Smooth muscle cell (in vitro differentiated cells): ENCODE measurements at regions not wholly inside any gene's neighbourhood (a gene's known extent, or its start where the extent isn't known, plus 50 kb on each side); places are given as distances from the start of the nearest gene placed in this dataset.

Experiments used
- DNase-seq: peaks from one replicate; lab custom pipeline; 2025; ENCODE audit not compliant: unreplicated experiment; lab: John Stamatoyannopoulos, UW
- H2AFZ ChIP-seq: fragments of 200-600 bp; sonication (generic); 2 replicates; pipeline ENCODE4 v1.6.0; 2016; ENCODE audit warnings: antibody characterized with exemption, low read depth, mild to moderate bottlenecking
- H3F3A ChIP-seq: fragments of 200-600 bp; sonication (generic); 2 replicates; pipeline ENCODE4 v1.6.0; 2017; ENCODE audit warnings: antibody characterized with exemption, low read depth
- H3K27ac ChIP-seq: fragments of 200-600 bp; sonication (generic); 2 replicates; pipeline ENCODE4 v1.5.1; 2016; ENCODE audit warnings: low read depth, mild to moderate bottlenecking
- H3K27me3 ChIP-seq: fragments of 200-600 bp; sonication (generic); 2 replicates; pipeline ENCODE4 v1.6.1; 2016; ENCODE audit warnings: low read depth, mild to moderate bottlenecking
- H3K36me3 ChIP-seq: fragments of 200-600 bp; sonication (generic); 2 replicates; pipeline ENCODE4 v1.5.1; 2016; ENCODE audit warnings: low read depth
- H3K4me1 ChIP-seq: fragments of 200-600 bp; sonication (generic); 2 replicates; pipeline ENCODE4 v1.5.1; 2016; ENCODE audit warnings: low read depth
- H3K4me2 ChIP-seq: fragments of 200-600 bp; sonication (generic); 2 replicates; pipeline ENCODE4 v1.6.0; 2016; ENCODE audit warnings: mild to moderate bottlenecking
- H3K4me3 ChIP-seq: fragments of 200-600 bp; sonication (generic); 2 replicates; pipeline ENCODE4 v1.5.1; 2016; ENCODE audit warnings: mild to moderate bottlenecking
- H3K79me2 ChIP-seq: fragments of 200-600 bp; sonication (generic); 2 replicates; pipeline ENCODE4 v1.6.0; 2016; ENCODE audit warnings: low read depth, mild to moderate bottlenecking
- H3K9ac ChIP-seq: fragments of 200-600 bp; sonication (generic); 2 replicates; pipeline ENCODE4 v1.6.0; 2016; ENCODE audit warnings: low read depth
- H3K9me3 ChIP-seq: fragments of 200-600 bp; sonication (generic); replicated peaks from 2 replicates; pipeline ENCODE4 v1.5.1; 2016; ENCODE audit warnings: low read depth
- H4K20me1 ChIP-seq: fragments of 200-600 bp; sonication (generic); 2 replicates; pipeline ENCODE4 v1.6.0; 2016; ENCODE audit warnings: low read depth
- CTCF ChIP-seq: fragments of 200-600 bp; sonication (generic); IDR thresholded peaks from 2 replicates; pipeline ENCODE4 v1.5.1; 2017; ENCODE audit warnings: borderline replicate concordance, mild to moderate bottlenecking, antibody characterized with exemption; ENCODE audit not compliant: insufficient read depth, poor library complexity, severe bottlenecking
- WGBS: methylation state at CpG from one replicate; pipeline ENCODE4 v1.1.7; 2016; ENCODE audit warnings: low lambda C conversion rate; 5-methylcytosine and 5-hydroxymethylcytosine counted together

GRCh38 chr3:40602778-40603385 lies 78.1 kb downstream of the ZNF621 start:
- no peak for TF ChIP-seq CTCF
- Histone ChIP-seq H2AFZ (no peak overlapping the region), H3K4me2 (no peak overlapping the region), H3K79me2 (no peaks in the 10 kb centered on the region), H3K27ac (peak overlapping the region; percentile 61), H3K9me3 (no peaks in the 10 kb centered on the region), H3K4me3 (no peak overlapping the region), H3F3A (no peaks in the 10 kb centered on the region), H3K36me3 (no peaks in the 10 kb centered on the region), H4K20me1 (no peaks in the 10 kb centered on the region), H3K27me3 (no peaks in the 10 kb centered on the region), H3K4me1 (no peaks in the 10 kb centered on the region), H3K9ac (no peak overlapping the region)
- WGBS: 19% methylated on average over 1 of the region's 1 CpG
- DNase-seq: no peak

- no peaks in the 10 kb centered on the region for H4K20me1 ChIP-seq
- H3K4me1 ChIP-seq: no peaks in the 10 kb centered on the region
- H3K4me3 ChIP-seq: no peak overlapping the region
- WGBS: 27% methylated on average over 1 of the region's 1 CpG
- H3K27ac ChIP-seq: no peak overlapping the region
- no peak for DNase-seq
- no peak for TF ChIP-seq CTCF
- H3K4me2 ChIP-seq: no peak overlapping the region
- H2AFZ ChIP-seq: no peak overlapping the region
- no peaks in the 10 kb centered on the region for H3K79me2 ChIP-seq
- no peaks in the 10 kb centered on the region for H3F3A ChIP-seq
- H3K27me3 ChIP-seq: no peaks in the 10 kb centered on the region
- no peaks in the 10 kb centered on the region for H3K9me3 ChIP-seq
- no peaks in the 10 kb centered on the region for H3K36me3 ChIP-seq
- no peak overlapping the region for H3K9ac ChIP-seq
Observed at GRCh38 chr3:40605960-40606359, 81.2 kb downstream of the ZNF621 start.

GRCh38 chr3:40608091-40608490 lies 83.3 kb downstream of the ZNF621 start:
- no peak overlapping the region for H3K4me3 ChIP-seq
- no peak overlapping the region for H3K4me2 ChIP-seq
- H3K4me1 ChIP-seq: no peaks in the 10 kb centered on the region
- no peaks in the 10 kb centered on the region for H3F3A ChIP-seq
- no peak overlapping the region for H3K9ac ChIP-seq
- H4K20me1 ChIP-seq: no peaks in the 10 kb centered on the region
- no peaks in the 10 kb centered on the region for H3K27me3 ChIP-seq
- H2AFZ ChIP-seq: no peak overlapping the region
- TF ChIP-seq CTCF: no peak
- no peaks in the 10 kb centered on the region for H3K79me2 ChIP-seq
- no peak overlapping the region for H3K27ac ChIP-seq
- DNase-seq: no peak
- H3K36me3 ChIP-seq: no peaks in the 10 kb centered on the region
- 35% methylated on average over 2 of the region's 2 CpGs for WGBS
- H3K9me3 ChIP-seq: no peaks in the 10 kb centered on the region

- Histone ChIP-seq H3K27ac (no peak overlapping the region), H3K27me3 (no peaks in the 10 kb centered on the region), H3F3A (no peaks in the 10 kb centered on the region), H3K4me3 (no peak overlapping the region), H3K9ac (no peak overlapping the region), H3K4me1 (peaks cover 27% of the 10 kb centered on the region), H2AFZ (no peak overlapping the region), H3K4me2 (no peak overlapping the region), H3K36me3 (no peaks in the 10 kb centered on the region), H4K20me1 (no peaks in the 10 kb centered on the region), H3K9me3 (no peaks in the 10 kb centered on the region), H3K79me2 (no peaks in the 10 kb centered on the region)
- DNase-seq: no peak
- WGBS: 91% methylated on average over 5 of the region's 5 CpGs
- no peak for TF ChIP-seq CTCF
Observed at GRCh38 chr3:40613306-40613705, 88.5 kb downstream of the ZNF621 start.
